ACHN (cell line): ENCODE measurements at regions not wholly inside any gene's neighbourhood (a gene's known extent, or its start where the extent isn't known, plus 50 kb on each side); places are given as distances from the start of the nearest gene placed in this dataset.

Source experiments
- DNase-seq: peaks from one replicate; pipeline ENCODE4 v3.0.0-alpha.2; 2015
- in situ Hi-C: cut with HindIII; loops from 2 replicates; pipeline ENCODE4 v1.10.0; 2017; ENCODE audit warnings: low sequenced_read_pairs, low pct_ligation_motif_present, low pct_unique_long_range_greater_than_20kb

DNA sequence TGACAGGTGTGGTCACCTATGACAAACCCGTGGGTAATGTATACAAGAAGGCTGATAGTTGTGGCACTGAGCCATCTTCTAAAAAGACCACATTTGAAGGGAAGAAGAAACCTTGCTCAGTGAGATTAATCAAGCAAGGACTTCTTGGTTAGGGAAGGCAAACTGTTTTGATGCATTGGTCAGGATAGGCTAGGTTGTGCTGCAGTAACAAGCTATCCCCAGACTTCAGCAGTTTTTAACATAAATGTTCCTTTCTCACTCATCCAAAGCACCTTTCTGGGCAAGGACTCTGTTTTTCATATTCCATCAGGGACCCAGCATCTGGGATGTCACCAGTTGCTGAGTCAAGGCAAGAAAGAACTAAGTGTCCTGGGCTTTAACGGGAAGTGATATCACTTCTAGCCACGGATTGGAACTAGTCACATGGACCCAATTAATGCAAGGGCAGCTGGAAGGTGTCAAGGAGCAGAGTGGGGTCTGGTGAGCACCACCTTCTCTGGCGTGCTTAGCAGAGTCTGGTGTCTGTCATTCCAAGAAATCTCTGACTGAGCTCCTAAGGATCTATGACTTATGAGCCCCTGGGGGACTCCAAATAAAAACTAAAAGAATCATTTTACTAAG lies 52.0 kb upstream of the CCL2 start:
- in situ Hi-C loops = loop anchor here (25.0 kb wide), 1 partner anchor 109 kb away; the partner anchor contains the start of gene CCL8

DNA sequence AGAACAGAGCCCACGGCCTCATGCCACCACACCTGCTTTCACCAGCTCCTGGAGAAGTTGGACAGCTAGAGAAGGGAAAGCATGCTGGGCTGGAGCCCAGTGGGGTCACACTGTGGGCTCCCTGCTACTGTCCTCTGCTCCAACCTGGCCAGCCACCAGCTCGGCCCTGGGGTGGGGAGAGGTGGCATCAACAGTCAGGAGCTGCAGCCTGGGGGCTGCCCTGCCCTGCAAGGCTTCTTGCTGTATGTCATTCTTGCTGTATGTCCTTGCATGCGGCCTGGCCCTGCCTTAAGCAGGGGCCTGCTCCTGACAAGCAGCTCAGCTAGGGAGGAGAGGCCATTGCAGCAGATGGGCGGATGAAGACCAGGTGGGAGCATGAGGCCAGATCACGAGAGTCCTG lies 50.7 kb upstream of the CCL2 start:
- in situ Hi-C loops = loop anchor here (25.0 kb wide), 1 partner anchor 108 kb away; the partner anchor contains the start of gene CCL8

More for the DNA sequence above, 52.0 kb upstream of the CCL2 start:
- no peak for DNase-seq

More for the DNA sequence above, 50.7 kb upstream of the CCL2 start:
- no peak for DNase-seq
